SU-DHL-6 (cell line): ENCODE measurements at regions not wholly inside any gene's neighbourhood (a gene's known extent, or its start where the extent isn't known, plus 50 kb on each side); places are given as distances from the start of the nearest gene placed in this dataset.

ENCODE experiments used
- H2AFZ ChIP-seq: fragments of 200-600 bp; sonication (generic); 2 replicates; pipeline ENCODE4 v1.6.1; 2014; ENCODE audit warnings: low read depth, mild to moderate bottlenecking, moderate library complexity, mixed read lengths, antibody characterized with exemption, low read length; ENCODE audit not compliant: severe bottlenecking
- H3F3A ChIP-seq: fragments of 200-600 bp; shearing (Covaris generic); 2 replicates; pipeline ENCODE4 v1.6.0; 2016; ENCODE audit warnings: antibody characterized with exemption, mild to moderate bottlenecking; ENCODE audit not compliant: insufficient read depth
- H3K27ac ChIP-seq: fragments of 200-600 bp; sonication (generic); 2 replicates; pipeline ENCODE4 v1.5.1; 2016; ENCODE audit warnings: low read depth, mild to moderate bottlenecking, low read length, moderate library complexity, mixed read lengths
- H3K27me3 ChIP-seq: fragments of 200-600 bp; sonication (generic), shearing (Covaris generic); 2 replicates; pipeline ENCODE4 v1.6.0; 2014; ENCODE audit warnings: mild to moderate bottlenecking, low read length
- H3K36me3 ChIP-seq: fragments of 200-600 bp; sonication (generic); 2 replicates; pipeline ENCODE4 v1.6.1; 2014; ENCODE audit warnings: mild to moderate bottlenecking, low read length, mixed read lengths
- H3K4me2 ChIP-seq: fragments of 300-600, 200-600 bp; shearing (Covaris generic), sonication (generic); 2 replicates; pipeline ENCODE4 v1.6.0; 2014; ENCODE audit warnings: low read length, low read depth, mild to moderate bottlenecking; ENCODE audit not compliant: poor library complexity, severe bottlenecking
- H3K4me3 ChIP-seq: fragments of 200-600 bp; sonication (generic); 2 replicates; pipeline ENCODE4 v1.5.1; 2014; ENCODE audit warnings: antibody characterized with exemption, low read length, mild to moderate bottlenecking, mixed read lengths; ENCODE audit not compliant: insufficient read depth, poor library complexity, severe bottlenecking
- H3K79me2 ChIP-seq: fragments of 200-600 bp; sonication (generic); 2 replicates; pipeline ENCODE4 v1.6.1; 2014; ENCODE audit warnings: mild to moderate bottlenecking, low read length, moderate library complexity; ENCODE audit not compliant: insufficient read depth
- H3K9ac ChIP-seq: fragments of 200-600 bp; sonication (generic); 2 replicates; pipeline ENCODE4 v1.7.0; 2014; ENCODE audit warnings: mild to moderate bottlenecking, low read length
- H3K9me2 ChIP-seq: fragments of 200-600 bp; sonication (generic); replicated peaks from 2 replicates; pipeline ENCODE4 v1.6.1; 2014; ENCODE audit warnings: low read length; ENCODE audit not compliant: insufficient read depth
- H3K9me3 ChIP-seq: fragments of 200-600 bp; sonication (generic); 2 replicates; pipeline ENCODE4 v1.6.1; 2014; ENCODE audit warnings: low read length, mixed read lengths; ENCODE audit not compliant: insufficient read depth
- H4K20me1 ChIP-seq: fragments of 200-600 bp; sonication (generic); 2 replicates; pipeline ENCODE4 v1.6.1; 2014; ENCODE audit warnings: low read depth, mild to moderate bottlenecking, antibody characterized with exemption, low read length, moderate library complexity, mixed read lengths
- CTCF ChIP-seq: fragments of 200-600 bp; sonication (generic); IDR thresholded peaks from one replicate; pipeline ENCODE4 v1.5.1; 2017; ENCODE audit warnings: antibody characterized with exemption, mild to moderate bottlenecking, low read length, moderate library complexity; ENCODE audit not compliant: insufficient read depth, poor library complexity, severe bottlenecking
- EZH2phosphoT487 ChIP-seq: fragments of 200-600 bp; sonication (generic), shearing (Covaris generic); conservative IDR thresholded peaks from 2 replicates; pipeline ENCODE4 v1.6.1; 2018; ENCODE audit warnings: mild to moderate bottlenecking, antibody characterized with exemption, low read length, moderate library complexity, mixed read lengths

GRCh38 chrX:137353404-137353803, 212.5 kb upstream of the ZIC3 start:
- TF ChIP-seq EZH2phosphoT487 (no peak), CTCF (no peak)
- H3K9me3 ChIP-seq: no peaks in the 10 kb centered on the region
- no peaks in the 10 kb centered on the region for H4K20me1 ChIP-seq
- H3K27ac ChIP-seq: no peak overlapping the region
- no peaks in the 10 kb centered on the region for H3K27me3 ChIP-seq
- no peak overlapping the region for H2AFZ ChIP-seq
- no peaks in the 10 kb centered on the region for H3K79me2 ChIP-seq
- H3K4me2 ChIP-seq: no peak overlapping the region
- H3K9me2 ChIP-seq: no peaks in the 10 kb centered on the region
- H3K9ac ChIP-seq: no peak overlapping the region
- H3K4me3 ChIP-seq: no peak overlapping the region
- H3K36me3 ChIP-seq: no peaks in the 10 kb centered on the region
- H3F3A ChIP-seq: no peaks in the 10 kb centered on the region

- H3K4me3 ChIP-seq: no peak overlapping the region
- H3K27me3 ChIP-seq: no peaks in the 10 kb centered on the region
- TF ChIP-seq EZH2phosphoT487 (no peak), CTCF (no peak)
- no peaks in the 10 kb centered on the region for H3K9me2 ChIP-seq
- H4K20me1 ChIP-seq: no peaks in the 10 kb centered on the region
- no peaks in the 10 kb centered on the region for H3K36me3 ChIP-seq
- H3K79me2 ChIP-seq: no peaks in the 10 kb centered on the region
- no peaks in the 10 kb centered on the region for H3F3A ChIP-seq
- H3K9me3 ChIP-seq: no peaks in the 10 kb centered on the region
- no peak overlapping the region for H2AFZ ChIP-seq
- no peak overlapping the region for H3K4me2 ChIP-seq
- no peak overlapping the region for H3K9ac ChIP-seq
- no peak overlapping the region for H3K27ac ChIP-seq
Observed at GRCh38 chrX:137352101-137352660, 213.7 kb upstream of the ZIC3 start.

GRCh38 chrX:137342969-137343368, 223.0 kb upstream of the ZIC3 start:
- no peaks in the 10 kb centered on the region for H3K27me3 ChIP-seq
- TF ChIP-seq CTCF: no peak
- no peak for TF ChIP-seq EZH2phosphoT487
- no peak overlapping the region for H3K27ac ChIP-seq

GRCh38 chrX:137313627-137314026, 252.3 kb upstream of the ZIC3 start:
- Histone ChIP-seq H3K27me3 (no peaks in the 10 kb centered on the region), H3K27ac (no peak overlapping the region), H3K4me3 (no peak overlapping the region), H4K20me1 (no peaks in the 10 kb centered on the region), H3K79me2 (no peaks in the 10 kb centered on the region), H3K9me3 (no peaks in the 10 kb centered on the region), H2AFZ (no peak overlapping the region), H3F3A (no peaks in the 10 kb centered on the region), H3K4me2 (no peak overlapping the region), H3K9me2 (no peaks in the 10 kb centered on the region), H3K9ac (no peak overlapping the region), H3K36me3 (no peaks in the 10 kb centered on the region)
- TF ChIP-seq EZH2phosphoT487 (no peak), CTCF (no peak)

More at GRCh38 chrX:137342969-137343368, 223.0 kb upstream of the ZIC3 start:
- Histone ChIP-seq H3K4me2 (no peak overlapping the region), H3K9me2 (no peaks in the 10 kb centered on the region), H2AFZ (no peak overlapping the region), H4K20me1 (no peaks in the 10 kb centered on the region), H3K9me3 (no peaks in the 10 kb centered on the region), H3K9ac (no peak overlapping the region), H3K4me3 (no peak overlapping the region), H3K36me3 (no peaks in the 10 kb centered on the region), H3K79me2 (no peaks in the 10 kb centered on the region), H3F3A (no peaks in the 10 kb centered on the region)
